GM21528 (cell line): ENCODE measurements at regions not wholly inside any gene's neighbourhood (a gene's known extent, or its start where the extent isn't known, plus 50 kb on each side); places are given as distances from the start of the nearest gene placed in this dataset.
"Not testable (repeated sequence)": the region's sequence is repeated elsewhere in the genome, so short reads cannot be mapped to it uniquely, and the experiment has no call there.

Source experiments
- ATAC-seq: cut with Tn5 transposase; IDR thresholded peaks from one replicate; pipeline ENCODE4 v1.9.1; 2021; ENCODE audit warnings: mild to moderate bottlenecking, moderate library complexity; ENCODE audit not compliant: unreplicated experiment, low FRiP score

- ATAC-seq = no peak
Measured at GRCh38 chr17:33983824-33984574, 271.1 kb upstream of the CCL2 start.

- no peak for ATAC-seq
Measured at GRCh38 chr17:33986088-33986487, 269.0 kb upstream of the CCL2 start.

GRCh38 chr17:33986566-33986965 lies 268.5 kb upstream of the CCL2 start:
- ATAC-seq = no peak

- no peak for ATAC-seq
Measured at GRCh38 chr17:33987162-33987561, 267.9 kb upstream of the CCL2 start.

- ATAC-seq = no peak
Measured at GRCh38 chr17:33989361-33990148, 265.5 kb upstream of the CCL2 start.

- no peak for ATAC-seq
Measured at GRCh38 chr17:33990943-33991706, 264.0 kb upstream of the CCL2 start.

- ATAC-seq = no peak
Measured at GRCh38 chr17:33992113-33992512, 263.0 kb upstream of the CCL2 start.

GRCh38 chr17:34000639-34001038 lies 254.4 kb upstream of the CCL2 start:
- ATAC-seq = no peak

- ATAC-seq = no peak
Measured at GRCh38 chr17:34001246-34001645, 253.8 kb upstream of the CCL2 start.

GRCh38 chr17:34006126-34006525 lies 249.0 kb upstream of the CCL2 start:
- no peak for ATAC-seq

GRCh38 chr17:34008125-34008524 lies 247.0 kb upstream of the CCL2 start:
- no peak for ATAC-seq

- no peak for ATAC-seq
Measured at GRCh38 chr17:34009912-34010311, 245.2 kb upstream of the CCL2 start.

- no peak for ATAC-seq
Measured at GRCh38 chr17:34010534-34010933, 244.6 kb upstream of the CCL2 start.

GRCh38 chr17:34011599-34011998 lies 243.5 kb upstream of the CCL2 start:
- no peak for ATAC-seq

- no peak for ATAC-seq
Measured at GRCh38 chr17:34012709-34013375, 242.2 kb upstream of the CCL2 start.

- ATAC-seq = no peak
Measured at GRCh38 chr17:34015253-34015652, 239.8 kb upstream of the CCL2 start.

- no peak for ATAC-seq
Measured at GRCh38 chr17:34024386-34024785, 230.7 kb upstream of the CCL2 start.

- no peak for ATAC-seq
Measured at GRCh38 chr17:34024806-34025551, 230.1 kb upstream of the CCL2 start.

GRCh38 chr17:34030601-34031000 lies 224.5 kb upstream of the CCL2 start:
- ATAC-seq = not testable (repeated sequence)

- not testable (repeated sequence) for ATAC-seq
Measured at GRCh38 chr17:34032305-34032704, 222.8 kb upstream of the CCL2 start.
